Endothelial cell of umbilical vein (primary cell): ENCODE measurements at regions not wholly inside any gene's neighbourhood (a gene's known extent, or its start where the extent isn't known, plus 50 kb on each side); places are given as distances from the start of the nearest gene placed in this dataset.

Experiments
- BruUV-seq: library from RNA; stranded (reverse); fragments of 400-500 nt; replicated peaks from 2 replicates; lab custom pipeline; 2021; lab: Mats Ljungman, UMichigan
- CTCF ChIA-PET: fragments of 300-600, 350-600 bp; sonication (Branson Sonifier 250); formaldehyde crosslinking; loops from one replicate; lab custom pipeline; 2021; ENCODE audit warnings: antibody characterized with exemption, inconsistent platforms; lab: Charles Lee
- POLR2A ChIA-PET: fragments of 300-600, 350-600 bp; sonication (Branson Sonifier 250); formaldehyde crosslinking; loops from one replicate; lab custom pipeline; 2021; ENCODE audit warnings: antibody characterized with exemption, inconsistent platforms; lab: Charles Lee
- DNase-seq: peaks from one replicate; pipeline ENCODE4 v3.0.0-alpha.2; 2011; ENCODE audit warnings: low read depth, low spot score
- FAIRE-seq: peaks from 2 replicates; lab custom pipeline; 2011; peaks lifted over from hg19 to GRCh38; lab: Jason Lieb, UNC
- H2AFZ ChIP-seq: 2 replicates; pipeline ENCODE4 v1.6.0; 2012; ENCODE audit warnings: low read depth, low read length, control low read depth, inconsistent platforms
- H3K27ac ChIP-seq: 2 replicates; pipeline ENCODE4 v1.5.1; 2011; ENCODE audit warnings: low read depth, mild to moderate bottlenecking, control low read depth, low read length, moderate library complexity; ENCODE audit not compliant: insufficient read depth
- H3K27me3 ChIP-seq, 2 experiments: 2 replicates each; pipeline versions ENCODE4 v1.6.0 to v1.6.1; 2011; ENCODE audit warnings: low read length in 2 of 2, mixed read lengths in 1 of 2; ENCODE audit not compliant: control insufficient read depth in 2 of 2, insufficient read depth in 2 of 2
- H3K36me3 ChIP-seq, 2 experiments: 2 replicates in 1 of 2; 3 replicates in 1 of 2; pipeline ENCODE4 v1.5.1; 2011; ENCODE audit warnings: low read length in 2 of 2, mild to moderate bottlenecking in 1 of 2, moderate library complexity in 1 of 2; ENCODE audit not compliant: control insufficient read depth in 2 of 2, insufficient read depth in 2 of 2; ENCODE audit errors: extremely low read depth in 1 of 2
- H3K4me1 ChIP-seq: 3 replicates; pipeline ENCODE4 v1.5.1; 2011; ENCODE audit warnings: mild to moderate bottlenecking, low read length; ENCODE audit not compliant: control insufficient read depth, insufficient read depth; ENCODE audit errors: extremely low read depth
- H3K4me2 ChIP-seq: 2 replicates; pipeline ENCODE4 v1.6.1; 2011; ENCODE audit warnings: low read length, control low read depth, mixed read lengths; ENCODE audit not compliant: insufficient read depth
- H3K4me3 ChIP-seq, 3 experiments: fragments of 200-600 bp in 1 of 3; sonication (generic), shearing (Covaris generic) in 1 of 3; replicated peaks in 1 of 3; 2 replicates each; pipeline ENCODE4 v1.5.1; 2011 to 2016; ENCODE audit warnings: control low read depth in 3 of 3, low read length in 3 of 3, mild to moderate bottlenecking in 2 of 3, inconsistent platforms in 1 of 3, low read depth in 1 of 3, moderate library complexity in 1 of 3; ENCODE audit not compliant: insufficient read depth in 1 of 3
- H3K79me2 ChIP-seq: 2 replicates; pipeline ENCODE4 v1.6.0; 2012; ENCODE audit warnings: low read length, inconsistent platforms; ENCODE audit not compliant: control insufficient read depth, insufficient read depth
- H3K9ac ChIP-seq: replicated peaks from 2 replicates; pipeline ENCODE3; 2011; ENCODE audit warnings: low read length, control low read depth; ENCODE audit not compliant: insufficient read depth; ENCODE audit errors: extremely low read depth
- H3K9me1 ChIP-seq: replicated peaks from 3 replicates; pipeline ENCODE4 v1.6.0; 2011; ENCODE audit warnings: mild to moderate bottlenecking, low read length; ENCODE audit not compliant: control insufficient read depth, insufficient read depth; ENCODE audit errors: extremely low read depth
- H3K9me3 ChIP-seq: replicated peaks from 2 replicates; pipeline ENCODE4 v1.5.1; 2012; ENCODE audit warnings: low read length, inconsistent platforms; ENCODE audit not compliant: control insufficient read depth, insufficient read depth
- H4K20me1 ChIP-seq: replicated peaks from 2 replicates; pipeline ENCODE3; 2011; ENCODE audit warnings: mild to moderate bottlenecking, low read length; ENCODE audit not compliant: control insufficient read depth, insufficient read depth; ENCODE audit errors: extremely low read depth
- EZH2 ChIP-seq: IDR thresholded peaks from 2 replicates; pipeline ENCODE4 v1.6.1; 2012; ENCODE audit warnings: borderline replicate concordance, low read depth, mild to moderate bottlenecking, moderate library complexity, low read length, inconsistent platforms; ENCODE audit not compliant: severe bottlenecking
- FOS ChIP-seq: IDR thresholded peaks from 2 replicates; pipeline ENCODE4 v1.6.1; 2011; ENCODE audit warnings: mild to moderate bottlenecking, low read length, moderate library complexity, borderline replicate concordance; ENCODE audit not compliant: insufficient read depth
- GATA2 ChIP-seq: IDR thresholded peaks from 2 replicates; pipeline ENCODE4 v1.7.0; 2011; ENCODE audit warnings: low read depth, mild to moderate bottlenecking, moderate library complexity, mixed read lengths, low read length; ENCODE audit not compliant: insufficient read length, insufficient read depth
- JUN ChIP-seq: IDR thresholded peaks from 2 replicates; pipeline ENCODE4 v1.6.1; 2011; ENCODE audit warnings: borderline replicate concordance, low read depth; ENCODE audit not compliant: insufficient read length, insufficient read depth
- MAX ChIP-seq: IDR thresholded peaks from 2 replicates; pipeline ENCODE4 v1.6.1; 2011; ENCODE audit not compliant: insufficient read depth, insufficient read length
- MYC ChIP-seq: IDR thresholded peaks from one replicate; pipeline ENCODE4 v1.6.1; 2011; ENCODE audit warnings: mild to moderate bottlenecking, low read depth, low read length
- POLR2A ChIP-seq: IDR thresholded peaks from 2 replicates; pipeline ENCODE4 v1.6.1; 2012; ENCODE audit warnings: low read depth, mild to moderate bottlenecking, control low read depth, low read length
- POLR2AphosphoS5 ChIP-seq: IDR thresholded peaks from 2 replicates; pipeline ENCODE4 v1.6.1; 2012; ENCODE audit warnings: low read depth, mild to moderate bottlenecking, control low read depth, low read length, moderate library complexity; ENCODE audit not compliant: insufficient read depth
- dilution Hi-C: fragments of 300-500 bp; cut with MboI; formaldehyde crosslinking; loops from one replicate; pipeline ENCODE4 v1.15.0; 2019; ENCODE audit warnings: low sequenced_read_pairs; ENCODE audit not compliant: extremely low pct_ligation_motif_present
- intact Hi-C: fragments of 100-400 bp; cut with micrococcal nuclease; formaldehyde crosslinking; loops from one replicate; pipeline ENCODE4 v1.10.0; 2022
- TF ChIP-seq, protein P1 (sequence below), 2 donors: IDR thresholded peaks; 1 replicate in 1 of 2; 2 replicates in 1 of 2; pipeline ENCODE4 v1.5.1; 2011; ENCODE audit warnings: low read length in 2 of 2, mild to moderate bottlenecking in 2 of 2, moderate library complexity in 2 of 2, control low read depth in 1 of 2, inconsistent platforms in 1 of 2, low read depth in 1 of 2; ENCODE audit not compliant: insufficient read depth in 1 of 2; ENCODE audit errors: extremely low read depth in 1 of 2

DNA sequence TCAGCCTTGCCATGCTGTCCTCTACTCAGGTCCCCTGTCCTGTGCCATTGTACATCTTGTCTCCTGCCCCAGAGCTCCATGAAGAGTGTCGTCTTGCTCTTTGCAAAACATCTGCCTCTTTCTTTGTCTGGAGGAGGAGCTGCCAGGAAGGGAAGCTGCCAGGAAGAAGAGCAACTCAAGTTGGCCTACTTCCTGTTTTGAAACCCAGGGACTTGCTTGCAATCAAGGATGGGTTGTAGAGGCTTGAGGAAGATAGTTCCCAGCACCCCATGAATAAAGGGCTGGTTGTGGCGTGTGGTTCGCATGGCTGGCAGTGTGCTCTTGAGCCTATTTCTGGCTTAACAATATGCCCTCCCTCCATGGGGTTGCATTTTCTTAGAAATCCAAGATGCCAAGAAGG lies 53.0 kb upstream of the CPEB4 start:
- no peaks in the 10 kb centered on the region for H3K36me3 ChIP-seq
- no peaks in the 10 kb centered on the region for H3K27me3 ChIP-seq
- no peak overlapping the region for H2AFZ ChIP-seq
- intact Hi-C loops (no loop called here), dilution Hi-C loops (no loop called here)
- no peaks in the 10 kb centered on the region for H3K9me1 ChIP-seq
- ChIA-PET POLR2A (no interaction called here), CTCF (interaction anchor here (0.9 kb wide), 1 partner anchor 9 kb away, joined by 3 read pairs; no protein-coding TSS in a partner anchor)
- no peaks in the 10 kb centered on the region for H3K79me2 ChIP-seq
- no TSS peak for BruUV-seq
- DNase-seq: no peak
- H3K27ac ChIP-seq: no peak overlapping the region
- no peak overlapping the region for H3K4me2 ChIP-seq
- no peak overlapping the region for H3K4me3 ChIP-seq
- H3K4me1 ChIP-seq: no peaks in the 10 kb centered on the region
- FAIRE-seq: no peak
- no peak for TF ChIP-seq FOS
- no peaks in the 10 kb centered on the region for H3K9me3 ChIP-seq
- H4K20me1 ChIP-seq: no peaks in the 10 kb centered on the region
- no peak overlapping the region for H3K9ac ChIP-seq

DNA sequence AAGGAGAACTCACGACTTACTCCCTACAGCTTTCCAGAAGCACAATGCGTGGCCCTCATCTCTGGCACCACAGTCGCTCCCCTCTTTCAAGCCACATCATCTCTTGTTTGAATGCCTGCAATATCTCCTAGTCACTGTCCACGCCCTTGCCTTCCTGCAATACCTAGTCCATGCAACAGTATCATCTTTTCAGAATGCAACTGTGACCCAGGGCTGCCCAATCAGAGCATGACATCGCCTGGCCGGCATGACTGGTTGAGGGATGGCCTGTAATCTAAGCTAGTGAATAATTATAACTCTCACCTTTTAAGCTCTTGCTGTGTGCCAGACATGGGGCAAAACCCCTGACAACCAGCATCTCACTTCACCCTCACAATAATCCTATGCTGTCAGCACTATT lies 52.5 kb upstream of the CPEB4 start:
- no peaks in the 10 kb centered on the region for H3K36me3 ChIP-seq
- POLR2A ChIA-PET: no interaction called here
- no peak overlapping the region for H3K4me2 ChIP-seq
- no peak overlapping the region for H3K4me3 ChIP-seq
- BruUV-seq: no TSS peak
- TF ChIP-seq, protein P1, sequence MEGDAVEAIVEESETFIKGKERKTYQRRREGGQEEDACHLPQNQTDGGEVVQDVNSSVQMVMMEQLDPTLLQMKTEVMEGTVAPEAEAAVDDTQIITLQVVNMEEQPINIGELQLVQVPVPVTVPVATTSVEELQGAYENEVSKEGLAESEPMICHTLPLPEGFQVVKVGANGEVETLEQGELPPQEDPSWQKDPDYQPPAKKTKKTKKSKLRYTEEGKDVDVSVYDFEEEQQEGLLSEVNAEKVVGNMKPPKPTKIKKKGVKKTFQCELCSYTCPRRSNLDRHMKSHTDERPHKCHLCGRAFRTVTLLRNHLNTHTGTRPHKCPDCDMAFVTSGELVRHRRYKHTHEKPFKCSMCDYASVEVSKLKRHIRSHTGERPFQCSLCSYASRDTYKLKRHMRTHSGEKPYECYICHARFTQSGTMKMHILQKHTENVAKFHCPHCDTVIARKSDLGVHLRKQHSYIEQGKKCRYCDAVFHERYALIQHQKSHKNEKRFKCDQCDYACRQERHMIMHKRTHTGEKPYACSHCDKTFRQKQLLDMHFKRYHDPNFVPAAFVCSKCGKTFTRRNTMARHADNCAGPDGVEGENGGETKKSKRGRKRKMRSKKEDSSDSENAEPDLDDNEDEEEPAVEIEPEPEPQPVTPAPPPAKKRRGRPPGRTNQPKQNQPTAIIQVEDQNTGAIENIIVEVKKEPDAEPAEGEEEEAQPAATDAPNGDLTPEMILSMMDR (IDR thresholded peaks at IDR 0.05; ENCODE audit: extremely low read depth in 1 of 2, insufficient read depth in 1 of 2, low read depth in 1 of 2, low read length in 2 of 2): no peak
- TF ChIP-seq JUN (no peak), EZH2 (no peak), GATA2 (no peak), FOS (no peak), POLR2AphosphoS5 (no peak), MYC (no peak), MAX (no peak), POLR2A (no peak)
- H2AFZ ChIP-seq: no peak overlapping the region
- H3K27me3 ChIP-seq: no peaks in the 10 kb centered on the region
- no peak overlapping the region for H3K9ac ChIP-seq
- intact Hi-C loops: no loop called here
- H4K20me1 ChIP-seq: no peaks in the 10 kb centered on the region
- H3K27ac ChIP-seq: no peak overlapping the region
- FAIRE-seq (no peak), DNase-seq (no peak)
- dilution Hi-C loops: no loop called here
- no peaks in the 10 kb centered on the region for H3K9me1 ChIP-seq
- H3K9me3 ChIP-seq: no peaks in the 10 kb centered on the region
- CTCF ChIA-PET: interaction anchor here (0.9 kb wide), 1 partner anchor 9 kb away, joined by 3 read pairs; no protein-coding TSS in a partner anchor
- H3K79me2 ChIP-seq: no peaks in the 10 kb centered on the region
- no peaks in the 10 kb centered on the region for H3K4me1 ChIP-seq
